ENCODE measurements at regions not wholly inside any gene's neighbourhood (a gene's known extent, or its start where the extent isn't known, plus 50 kb on each side); places are given as distances from the start of the nearest gene placed in this dataset.

GRCh38 chr3:117669774-117670173, 960.2 kb downstream of the TUSC7 start:
- no peak overlapping the region for H3K4me3 ChIP-seq
- TF ChIP-seq CTCF (IDR thresholded peaks at IDR 0.05): no peak
- no peak overlapping the region for H3K27ac ChIP-seq
- no peak for DNase-seq (ENCODE audit: low spot score)

- H3K27ac ChIP-seq: no peak overlapping the region
- no peak for TF ChIP-seq CTCF (IDR thresholded peaks at IDR 0.05)
- DNase-seq (ENCODE audit: low spot score): no peak
- H3K4me3 ChIP-seq: no peak overlapping the region
These were observed 962.2 kb downstream of the TUSC7 start for GRCh38 chr3:117671722-117672318.

GRCh38 chr3:117674321-117674720, 964.7 kb downstream of the TUSC7 start:
- Histone ChIP-seq H3K4me3 (no peak overlapping the region), H3K27ac (no peak overlapping the region)
- TF ChIP-seq CTCF (IDR thresholded peaks at IDR 0.05): no peak
- no peak for DNase-seq (ENCODE audit: low spot score)

- no peak overlapping the region for H3K4me3 ChIP-seq
- H3K27ac ChIP-seq: peak overlapping the region in 1 of 2 donors; percentile 8
- TF ChIP-seq CTCF (IDR thresholded peaks at IDR 0.05): no peak
- DNase-seq (ENCODE audit: low spot score): no peak
These were observed 972.0 kb downstream of the TUSC7 start for GRCh38 chr3:117681619-117682018.

- DNase-seq (ENCODE audit: low spot score): no peak
- Histone ChIP-seq H3K27ac (no peak overlapping the region), H3K4me3 (no peak overlapping the region)
- no peak for TF ChIP-seq CTCF (IDR thresholded peaks at IDR 0.05)
These were observed 977.5 kb downstream of the TUSC7 start for GRCh38 chr3:117687096-117687495.

GRCh38 chr3:117688583-117688982, 979.0 kb downstream of the TUSC7 start:
- Histone ChIP-seq H3K4me3 (no peak overlapping the region), H3K27ac (no peak overlapping the region)
- DNase-seq (ENCODE audit: low spot score): no peak
- TF ChIP-seq CTCF (IDR thresholded peaks at IDR 0.05): no peak

- no peak overlapping the region for H3K27ac ChIP-seq
- DNase-seq (ENCODE audit: low spot score): no peak
- no peak for TF ChIP-seq CTCF (IDR thresholded peaks at IDR 0.05)
- H3K4me3 ChIP-seq: no peak overlapping the region
These were observed 981.9 kb downstream of the TUSC7 start for GRCh38 chr3:117691526-117691925.

Data from coronary artery (tissue), 2 donors.